Parathyroid adenoma (tissue), 2 donors: ENCODE measurements at regions not wholly inside any gene's neighbourhood (a gene's known extent, or its start where the extent isn't known, plus 50 kb on each side); places are given as distances from the start of the nearest gene placed in this dataset.

Source experiments
- H2AFZ ChIP-seq: fragments of 300-600 bp; sonication (generic); one replicate; pipeline ENCODE4 v1.7.0; 2017; ENCODE audit warnings: antibody characterized with exemption, mild to moderate bottlenecking
- H3K27ac ChIP-seq: fragments of 300-600 bp; sonication (generic); one replicate; pipeline ENCODE4 v1.7.0; 2017
- H3K27me3 ChIP-seq: fragments of 300-600 bp; sonication (generic); one replicate; pipeline ENCODE4 v1.7.0; 2017; ENCODE audit warnings: low read length; ENCODE audit not compliant: control insufficient read depth, insufficient read depth
- H3K36me3 ChIP-seq: fragments of 300-600 bp; sonication (generic); one replicate; pipeline ENCODE4 v1.7.0; 2017; ENCODE audit warnings: low read length; ENCODE audit not compliant: control insufficient read depth, insufficient read depth
- H3K4me1 ChIP-seq: fragments of 300-600 bp; sonication (generic); one replicate; pipeline ENCODE4 v1.7.0; 2017; ENCODE audit warnings: control low read depth
- H3K4me2 ChIP-seq: fragments of 300-600 bp; sonication (generic); one replicate; pipeline ENCODE4 v1.7.0; 2017; ENCODE audit warnings: low read length
- H3K4me3 ChIP-seq: fragments of 300-600 bp; sonication (generic); one replicate; pipeline ENCODE4 v1.7.0; 2017; ENCODE audit warnings: low read depth, low read length
- H3K79me2 ChIP-seq: fragments of 300-600 bp; sonication (generic); one replicate; pipeline ENCODE4 v1.7.0; 2017; ENCODE audit warnings: control low read depth
- H3K9ac ChIP-seq: fragments of 300-600 bp; sonication (generic); one replicate; pipeline ENCODE4 v1.7.0; 2017; ENCODE audit warnings: mild to moderate bottlenecking
- H3K9me3 ChIP-seq: fragments of 300-600 bp; sonication (generic); one replicate; pipeline ENCODE4 v1.7.0; 2017; ENCODE audit warnings: low read length; ENCODE audit not compliant: control insufficient read depth
- TF ChIP-seq, protein P1 (sequence below): fragments of 300-600 bp; sonication (generic); IDR thresholded peaks from one replicate; pipeline ENCODE4 v1.7.0; 2017; ENCODE audit warnings: antibody characterized with exemption, mild to moderate bottlenecking
- donor health status: primary hyperparathyroidism.

DNA sequence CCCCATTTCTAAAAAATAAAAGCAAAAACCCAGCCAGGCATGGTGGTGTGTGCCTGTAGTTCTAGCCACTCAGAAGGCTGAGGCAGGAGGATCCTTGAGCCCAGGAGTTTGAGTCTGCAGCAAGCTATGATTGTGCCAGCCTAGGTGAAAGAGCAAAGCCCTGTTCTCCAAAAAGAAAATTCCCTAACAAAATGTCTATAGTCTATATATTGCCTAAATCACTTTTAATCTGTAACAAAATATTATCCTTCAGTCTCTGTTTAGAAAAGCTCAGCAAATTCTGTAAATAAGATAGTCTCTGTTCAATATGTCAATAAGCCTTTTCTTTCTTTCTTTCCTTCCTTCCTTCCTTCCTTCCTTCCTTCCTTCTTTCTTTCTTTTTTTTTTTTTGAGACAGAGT, 75.8 kb upstream of the ZFP64 start:
- Histone ChIP-seq H3K27me3 (no peaks in the 10 kb centered on the region), H3K4me1 (no peaks in the 10 kb centered on the region), H2AFZ (no peak overlapping the region), H3K79me2 (no peaks in the 10 kb centered on the region), H3K9me3 (no peaks in the 10 kb centered on the region), H3K27ac (no peak overlapping the region), H3K36me3 (no peaks in the 10 kb centered on the region), H3K4me3 (no peak overlapping the region), H3K4me2 (no peak overlapping the region), H3K9ac (no peak overlapping the region)
- TF ChIP-seq, protein P1, sequence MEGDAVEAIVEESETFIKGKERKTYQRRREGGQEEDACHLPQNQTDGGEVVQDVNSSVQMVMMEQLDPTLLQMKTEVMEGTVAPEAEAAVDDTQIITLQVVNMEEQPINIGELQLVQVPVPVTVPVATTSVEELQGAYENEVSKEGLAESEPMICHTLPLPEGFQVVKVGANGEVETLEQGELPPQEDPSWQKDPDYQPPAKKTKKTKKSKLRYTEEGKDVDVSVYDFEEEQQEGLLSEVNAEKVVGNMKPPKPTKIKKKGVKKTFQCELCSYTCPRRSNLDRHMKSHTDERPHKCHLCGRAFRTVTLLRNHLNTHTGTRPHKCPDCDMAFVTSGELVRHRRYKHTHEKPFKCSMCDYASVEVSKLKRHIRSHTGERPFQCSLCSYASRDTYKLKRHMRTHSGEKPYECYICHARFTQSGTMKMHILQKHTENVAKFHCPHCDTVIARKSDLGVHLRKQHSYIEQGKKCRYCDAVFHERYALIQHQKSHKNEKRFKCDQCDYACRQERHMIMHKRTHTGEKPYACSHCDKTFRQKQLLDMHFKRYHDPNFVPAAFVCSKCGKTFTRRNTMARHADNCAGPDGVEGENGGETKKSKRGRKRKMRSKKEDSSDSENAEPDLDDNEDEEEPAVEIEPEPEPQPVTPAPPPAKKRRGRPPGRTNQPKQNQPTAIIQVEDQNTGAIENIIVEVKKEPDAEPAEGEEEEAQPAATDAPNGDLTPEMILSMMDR: no peak

- H3K79me2 ChIP-seq: no peaks in the 10 kb centered on the region
- TF ChIP-seq, protein P1: no peak
- H3K27ac ChIP-seq: no peak overlapping the region
- no peak overlapping the region for H2AFZ ChIP-seq
- H3K4me1 ChIP-seq: no peaks in the 10 kb centered on the region
- H3K9me3 ChIP-seq: no peaks in the 10 kb centered on the region
- H3K9ac ChIP-seq: no peak overlapping the region
- no peak overlapping the region for H3K4me2 ChIP-seq
- no peak overlapping the region for H3K4me3 ChIP-seq
- H3K27me3 ChIP-seq: no peaks in the 10 kb centered on the region
- no peaks in the 10 kb centered on the region for H3K36me3 ChIP-seq
Observed at GRCh38 chr20:52263757-52264156, 72.2 kb upstream of the ZFP64 start.

DNA sequence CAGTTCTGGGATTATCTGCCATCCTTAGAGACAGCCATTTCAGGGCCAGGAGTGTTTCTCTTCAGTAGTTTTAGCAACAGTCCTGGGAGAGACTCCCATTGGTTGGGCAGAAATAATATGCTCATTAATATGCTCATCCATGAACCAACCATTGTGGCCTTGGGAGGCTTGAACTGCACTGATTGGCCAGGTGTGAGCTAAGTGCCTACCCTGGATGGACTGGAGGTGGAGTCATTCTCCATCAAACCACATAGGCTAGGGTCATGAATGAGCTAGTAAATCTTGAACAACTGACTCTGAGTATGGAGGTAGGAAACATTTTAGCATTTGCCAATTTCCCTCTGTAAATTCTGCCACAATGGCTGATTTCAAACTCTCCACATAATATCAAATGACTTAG, 70.2 kb upstream of the ZFP64 start:
- H3K9me3 ChIP-seq: no peaks in the 10 kb centered on the region
- H3K4me3 ChIP-seq: no peak overlapping the region
- no peak overlapping the region for H3K27ac ChIP-seq
- H3K36me3 ChIP-seq: no peaks in the 10 kb centered on the region
- H3K4me1 ChIP-seq: no peaks in the 10 kb centered on the region
- H2AFZ ChIP-seq: no peak overlapping the region
- no peak overlapping the region for H3K9ac ChIP-seq
- H3K4me2 ChIP-seq: no peak overlapping the region
- no peaks in the 10 kb centered on the region for H3K27me3 ChIP-seq
- TF ChIP-seq, protein P1: no peak
- no peaks in the 10 kb centered on the region for H3K79me2 ChIP-seq

GRCh38 chr20:52259295-52259694, 67.7 kb upstream of the ZFP64 start:
- H3K4me3 ChIP-seq: no peak overlapping the region
- H3K79me2 ChIP-seq: no peaks in the 10 kb centered on the region
- H3K9ac ChIP-seq: no peak overlapping the region
- H3K4me1 ChIP-seq: no peaks in the 10 kb centered on the region
- no peak overlapping the region for H3K27ac ChIP-seq
- no peak overlapping the region for H2AFZ ChIP-seq
- H3K36me3 ChIP-seq: no peaks in the 10 kb centered on the region
- no peaks in the 10 kb centered on the region for H3K9me3 ChIP-seq
- no peaks in the 10 kb centered on the region for H3K27me3 ChIP-seq
- H3K4me2 ChIP-seq: no peak overlapping the region
- TF ChIP-seq, protein P1: no peak

DNA sequence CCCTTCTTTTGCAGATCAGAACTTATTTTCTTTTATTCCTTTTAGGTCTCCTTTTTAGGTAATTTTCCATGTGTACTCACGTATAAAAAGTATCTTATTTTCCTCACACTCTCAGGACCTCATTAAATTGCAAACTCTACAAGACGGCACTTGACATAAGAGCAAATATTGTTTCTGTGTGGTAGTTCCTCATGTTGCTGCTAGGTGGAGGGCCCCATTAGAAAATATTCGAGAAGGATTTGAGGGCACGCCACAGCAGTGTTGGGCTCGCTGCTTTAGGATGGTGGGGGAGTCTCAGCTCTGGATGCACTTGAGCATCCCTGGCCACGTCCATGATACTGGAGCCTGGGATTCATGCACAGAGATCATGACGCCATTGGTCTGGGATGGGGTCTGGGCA, 64.9 kb upstream of the ZFP64 start:
- no peaks in the 10 kb centered on the region for H3K79me2 ChIP-seq
- H3K9ac ChIP-seq: no peak overlapping the region
- no peaks in the 10 kb centered on the region for H3K36me3 ChIP-seq
- no peaks in the 10 kb centered on the region for H3K27me3 ChIP-seq
- H3K4me1 ChIP-seq: no peaks in the 10 kb centered on the region
- no peak overlapping the region for H3K4me2 ChIP-seq
- no peak overlapping the region for H3K27ac ChIP-seq
- H3K4me3 ChIP-seq: no peak overlapping the region
- no peak overlapping the region for H2AFZ ChIP-seq
- no peaks in the 10 kb centered on the region for H3K9me3 ChIP-seq
- TF ChIP-seq, protein P1: no peak
